GM21360 (cell line): ENCODE measurements at regions not wholly inside any gene's neighbourhood (a gene's known extent, or its start where the extent isn't known, plus 50 kb on each side); places are given as distances from the start of the nearest gene placed in this dataset.
"Not testable (repeated sequence)": the region's sequence is repeated elsewhere in the genome, so short reads cannot be mapped to it uniquely, and the experiment has no call there.

ENCODE experiments used
- ATAC-seq: cut with Tn5 transposase; IDR thresholded peaks from one replicate; pipeline ENCODE4 v1.9.1; 2021; ENCODE audit warnings: mild to moderate bottlenecking, moderate library complexity; ENCODE audit not compliant: unreplicated experiment

DNA sequence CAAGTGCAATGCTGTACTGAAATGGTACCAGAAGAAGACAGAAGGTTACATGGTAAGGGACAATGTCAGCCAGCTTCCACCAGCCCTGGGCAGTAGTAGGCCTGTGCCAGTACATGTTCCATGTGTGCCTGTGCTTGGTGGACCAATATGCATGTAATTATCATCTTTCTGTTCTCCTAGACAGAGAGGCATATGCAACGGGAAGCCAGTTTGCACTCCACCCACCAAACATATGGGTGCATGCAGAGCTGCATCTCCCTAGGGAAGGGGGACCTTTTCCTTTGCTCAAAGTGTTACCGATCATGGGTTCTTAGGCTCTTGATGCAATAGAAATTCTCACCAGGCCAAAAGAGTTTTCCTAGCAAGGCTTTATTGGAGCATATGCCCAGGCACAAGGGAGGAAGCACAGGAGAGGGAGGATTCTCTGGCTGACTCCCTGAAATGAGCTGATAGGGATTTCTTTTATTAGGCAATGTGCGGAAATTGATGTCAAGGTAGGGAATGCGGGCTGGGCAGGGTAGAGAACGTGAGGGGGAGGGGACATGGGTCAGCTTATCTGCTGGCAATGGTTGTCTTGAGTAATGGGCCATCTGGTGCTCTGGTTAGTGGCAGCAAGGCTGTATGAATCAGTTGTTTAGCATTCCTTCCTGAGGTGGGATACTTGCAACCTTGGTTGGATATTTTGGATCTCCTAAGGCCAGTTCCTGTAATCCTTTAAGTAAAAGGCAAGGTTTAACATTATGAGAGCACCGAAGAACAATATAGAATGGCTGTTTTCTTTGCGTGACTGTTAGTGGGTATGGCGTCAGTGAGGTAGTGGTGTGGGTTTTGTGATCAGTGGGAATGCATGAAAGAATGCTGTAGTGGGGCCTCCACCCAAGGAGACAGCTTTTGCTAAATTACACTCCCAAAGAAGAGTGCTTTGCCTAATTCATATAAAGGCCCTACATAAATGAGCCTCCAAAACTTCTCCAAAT, 102.5 kb downstream of the CDRT15L2 start:
- not testable (repeated sequence) for ATAC-seq

DNA sequence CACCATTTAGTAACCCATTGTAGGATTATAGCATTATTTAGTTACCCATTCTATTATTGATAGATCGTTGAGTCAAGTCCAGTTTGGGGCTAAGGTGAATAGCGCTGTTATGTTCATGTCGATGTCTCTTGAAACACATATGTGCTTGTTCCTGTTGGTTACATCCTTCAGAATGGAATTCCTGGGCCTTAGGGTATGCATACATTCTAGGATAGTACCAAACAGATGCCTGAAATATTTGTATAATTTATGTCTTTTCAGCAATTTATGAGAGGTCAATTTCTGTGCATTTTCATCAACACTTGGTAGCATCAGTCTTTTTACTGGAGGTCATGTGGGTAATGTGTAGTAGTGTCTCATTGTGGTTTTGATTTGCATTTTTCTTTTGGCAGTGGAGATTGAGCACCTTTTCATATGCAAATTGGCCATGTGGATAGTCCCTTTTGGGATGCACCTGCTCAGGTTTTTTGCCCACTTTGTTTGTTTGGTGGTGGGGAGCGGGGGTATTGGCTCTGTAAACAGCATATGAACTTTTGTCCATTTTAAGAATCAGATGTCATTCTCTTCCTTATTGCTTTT, 104.2 kb downstream of the CDRT15L2 start:
- not testable (repeated sequence) for ATAC-seq

DNA sequence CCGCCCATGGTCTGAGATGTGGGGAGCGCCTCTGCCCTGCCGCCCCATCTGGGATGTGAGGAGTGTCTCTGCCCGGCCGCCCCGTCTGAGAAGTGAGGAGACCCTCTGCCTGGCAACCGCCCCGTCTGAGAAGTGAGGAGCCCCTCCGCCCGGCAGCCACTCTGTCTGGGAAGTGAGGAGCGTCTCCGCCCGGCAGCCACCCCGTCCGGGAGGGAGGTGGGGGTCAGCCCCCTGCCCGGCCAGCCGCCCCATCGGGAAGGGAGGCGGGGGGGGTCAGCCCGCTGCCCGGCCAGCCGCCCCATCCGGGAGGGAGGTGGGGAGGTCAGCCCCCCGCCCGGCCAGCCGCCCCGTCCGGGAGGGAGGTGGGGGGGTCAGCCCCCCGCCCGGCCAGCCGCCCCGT, 105.5 kb downstream of the CDRT15L2 start:
- ATAC-seq = not testable (repeated sequence)

DNA sequence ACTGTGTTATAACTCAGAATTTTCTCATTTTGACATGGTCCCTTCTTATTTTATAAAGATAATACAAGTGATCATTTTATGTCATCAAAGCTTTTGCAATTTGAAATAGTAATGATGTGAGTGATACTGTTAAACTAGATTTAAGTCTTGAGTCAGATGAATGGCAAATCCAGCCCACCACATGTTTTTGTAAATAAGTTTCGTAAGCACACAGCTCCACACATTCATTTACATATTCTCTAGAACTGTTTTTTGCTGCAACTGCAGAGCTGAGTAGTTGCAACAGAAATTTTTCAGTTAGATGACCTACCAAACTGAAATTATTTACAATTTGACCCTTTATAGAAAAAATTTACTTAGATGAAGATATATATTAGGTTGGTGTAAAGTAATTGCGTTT, 108.1 kb downstream of the CDRT15L2 start:
- ATAC-seq = not testable (repeated sequence)

DNA sequence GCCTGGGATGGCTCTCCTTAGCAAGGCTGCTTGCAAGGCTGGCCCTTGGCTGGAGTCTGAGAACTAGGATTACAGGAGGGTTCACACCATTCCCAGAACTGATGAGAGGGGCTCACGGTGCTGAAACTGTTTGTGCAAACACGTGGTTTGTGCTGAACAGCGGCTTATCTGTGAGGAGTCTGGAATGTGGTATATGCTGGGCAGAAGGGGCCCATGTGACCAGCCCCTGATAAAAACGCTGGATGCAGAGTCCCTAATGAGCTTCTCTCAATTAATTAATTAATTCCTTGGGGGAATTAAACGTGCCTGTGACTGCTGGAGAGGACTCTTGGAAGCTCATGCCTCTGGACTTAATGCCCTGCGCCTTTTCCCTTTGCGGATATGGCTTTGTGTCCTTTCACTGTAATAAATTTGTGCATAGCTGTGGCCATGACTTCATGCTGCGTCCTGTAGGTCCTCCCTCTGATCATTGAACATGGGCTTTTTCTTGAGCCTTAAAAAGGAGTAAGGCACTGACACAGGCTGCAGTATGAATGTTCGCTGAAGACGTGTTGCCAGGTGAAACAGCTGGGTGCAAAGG, 109.7 kb downstream of the CDRT15L2 start:
- not testable (repeated sequence) for ATAC-seq

DNA sequence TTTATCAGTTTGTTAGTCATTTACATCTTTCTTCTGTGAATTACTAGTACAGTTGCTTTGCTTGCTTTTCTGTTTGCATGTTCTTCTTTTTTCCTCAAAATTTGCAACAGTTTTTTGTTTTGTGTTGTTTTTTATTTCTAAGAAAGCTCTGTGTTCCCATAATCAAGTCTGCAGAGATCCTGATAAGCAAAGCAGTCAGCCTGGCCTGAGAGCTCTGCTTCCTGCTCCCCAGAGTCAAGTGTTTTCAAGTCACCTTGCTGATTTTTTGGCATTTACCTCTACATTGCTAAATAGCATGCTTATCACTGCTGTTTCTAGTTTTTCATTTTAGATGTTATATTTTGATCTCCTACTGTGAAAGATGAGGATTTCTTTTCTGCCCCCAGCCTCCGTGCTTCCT, 113.2 kb downstream of the CDRT15L2 start:
- not testable (repeated sequence) for ATAC-seq

DNA sequence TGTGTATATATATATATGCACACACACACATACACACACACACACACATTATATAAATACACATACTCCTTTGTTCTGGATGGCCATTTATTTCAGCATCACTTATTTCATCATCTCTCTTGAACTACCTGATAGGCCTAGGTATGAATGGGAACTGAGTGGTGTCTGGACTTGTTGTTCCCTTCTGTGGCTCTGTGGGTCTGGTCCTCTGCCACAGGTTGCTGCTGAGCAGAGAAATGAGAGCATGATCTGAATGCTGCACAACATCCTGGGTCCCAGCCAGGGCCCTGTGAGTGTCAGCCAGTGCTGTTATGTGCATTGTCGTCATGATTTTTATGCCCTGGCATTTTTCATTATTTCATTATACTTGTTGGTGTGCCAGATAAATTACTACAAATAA, 116.3 kb downstream of the CDRT15L2 start:
- ATAC-seq = not testable (repeated sequence)

DNA sequence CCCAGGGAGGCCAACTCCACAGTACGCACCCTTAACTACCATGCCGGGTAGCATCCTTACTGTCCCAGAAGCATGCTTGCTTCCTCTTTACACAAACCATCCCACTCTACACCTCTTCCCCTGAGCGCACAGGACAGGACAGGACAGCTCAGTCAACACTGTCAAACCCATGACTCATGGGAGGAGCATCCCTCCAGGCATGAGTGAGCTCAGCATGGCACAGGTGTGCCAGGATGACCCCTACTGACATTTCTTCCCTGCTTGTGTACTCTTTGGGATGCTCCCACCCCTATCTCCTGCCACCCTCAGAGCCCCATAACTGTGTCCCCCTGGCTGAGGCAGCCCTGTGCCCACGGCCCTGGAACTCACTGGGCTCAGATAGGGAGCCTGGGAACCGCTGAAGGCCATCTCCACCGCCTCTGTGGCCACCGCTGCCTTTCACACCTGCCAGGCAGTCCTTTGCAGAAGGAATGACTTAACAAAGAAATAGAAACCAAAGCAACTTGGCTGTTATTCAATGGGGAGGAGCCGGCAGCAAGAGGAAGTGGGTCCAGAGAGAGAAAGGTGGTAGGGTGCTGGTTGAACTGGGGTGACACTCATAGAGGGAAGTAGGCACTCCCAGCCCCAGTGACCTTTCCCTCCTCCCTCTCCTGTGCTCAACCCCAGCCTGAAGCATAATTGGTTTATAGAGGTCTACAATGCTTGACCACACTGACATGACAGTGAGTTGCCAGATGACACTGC, 119.1 kb downstream of the CDRT15L2 start:
- peak; percentile 84 for ATAC-seq

DNA sequence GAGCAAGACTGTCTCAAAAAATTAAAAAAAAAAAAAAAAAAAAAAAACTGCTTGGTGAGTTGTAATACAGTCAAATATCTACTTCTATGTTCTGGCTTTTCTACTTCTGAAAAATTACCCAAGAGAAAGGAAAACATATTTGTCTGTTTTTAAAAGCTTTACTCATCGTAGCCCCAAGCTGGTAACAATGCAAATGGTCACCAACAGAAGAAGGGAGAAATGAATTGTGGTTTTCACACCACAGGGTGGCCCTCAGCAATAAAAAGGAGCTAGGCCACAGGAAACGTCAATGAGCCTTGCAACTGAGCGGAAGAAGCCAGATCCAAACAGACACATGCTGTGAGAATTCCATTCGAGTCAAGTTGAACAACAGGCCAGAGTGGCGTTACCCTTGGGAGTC, 121.0 kb downstream of the CDRT15L2 start:
- ATAC-seq = not testable (repeated sequence)

DNA sequence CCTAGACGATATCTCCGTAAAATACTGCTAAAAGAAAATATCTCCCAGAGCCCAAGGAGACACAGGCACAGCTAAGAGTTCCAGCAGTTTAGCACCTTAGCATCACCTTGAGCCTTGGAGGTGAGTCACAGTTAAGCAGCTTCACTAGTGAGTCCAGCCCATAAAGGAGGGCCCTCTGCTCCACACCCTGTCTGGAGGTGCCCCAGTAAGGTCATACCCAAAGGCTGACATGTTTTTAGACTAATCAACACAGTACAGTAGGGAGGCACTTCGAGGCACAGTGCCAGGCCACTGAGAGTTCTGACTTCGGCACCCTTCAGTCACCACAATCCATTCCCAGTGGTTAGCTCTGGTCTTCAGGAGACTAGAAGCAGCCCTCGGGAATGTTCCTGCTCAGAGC, 121.8 kb downstream of the CDRT15L2 start:
- ATAC-seq = not testable (repeated sequence)

DNA sequence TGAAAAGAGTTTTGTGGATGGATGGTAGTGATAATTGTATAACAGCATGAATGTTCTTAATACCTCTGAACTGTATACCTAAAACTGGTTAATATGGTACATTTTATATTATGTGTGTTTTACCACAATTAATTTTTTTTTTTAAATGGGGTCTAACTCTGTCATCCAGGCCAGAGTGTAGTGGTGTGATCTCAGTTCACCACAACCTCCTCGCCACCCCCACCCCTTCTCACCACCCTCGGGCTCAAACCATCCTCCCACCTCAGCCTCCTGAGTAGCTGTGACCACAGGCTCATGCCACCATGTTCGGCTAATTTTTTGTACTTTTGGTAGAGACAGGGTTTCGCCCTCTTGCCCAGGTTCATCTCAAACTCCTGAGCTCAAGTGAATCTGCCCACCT, 123.2 kb downstream of the CDRT15L2 start:
- no peak for ATAC-seq

DNA sequence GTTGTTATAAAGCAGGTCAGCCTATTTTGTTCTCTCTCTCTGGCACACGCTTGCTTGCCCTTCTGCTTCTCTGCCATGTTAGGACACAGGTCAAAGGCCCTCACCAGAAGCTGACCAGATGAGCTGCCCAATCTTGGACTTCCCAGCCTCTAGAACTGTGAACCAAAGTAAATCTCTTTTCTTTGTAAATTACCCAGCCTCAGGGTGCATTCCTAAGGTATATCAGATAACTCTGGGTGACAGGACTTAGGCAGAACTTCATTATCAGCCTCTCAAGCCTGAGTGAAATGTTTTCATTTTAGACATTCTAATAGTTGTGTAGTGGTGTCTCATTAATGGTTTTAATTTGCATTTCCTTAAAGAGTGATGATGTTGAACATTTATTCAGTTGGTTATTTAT, 124.3 kb downstream of the CDRT15L2 start:
- no peak for ATAC-seq

DNA sequence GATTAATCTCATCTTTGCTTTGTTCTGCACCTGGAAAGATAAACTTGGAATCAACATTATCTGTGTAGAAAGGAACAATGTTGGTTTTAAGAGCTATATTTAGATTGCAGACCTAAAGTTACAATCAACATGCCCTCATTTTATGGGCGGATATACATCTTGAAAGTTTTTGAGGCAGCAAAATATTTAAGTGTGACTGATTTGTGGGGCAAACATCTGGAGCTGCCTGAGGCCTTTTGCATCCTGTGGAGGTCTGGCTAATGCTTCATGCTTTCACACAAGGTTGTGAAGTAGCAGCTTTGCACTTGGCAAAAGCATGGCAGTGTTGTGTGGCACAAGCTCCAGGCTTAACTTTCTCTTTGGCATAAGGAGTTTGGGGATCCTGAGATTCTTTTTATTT, 125.7 kb downstream of the CDRT15L2 start:
- ATAC-seq = not testable (repeated sequence)

DNA sequence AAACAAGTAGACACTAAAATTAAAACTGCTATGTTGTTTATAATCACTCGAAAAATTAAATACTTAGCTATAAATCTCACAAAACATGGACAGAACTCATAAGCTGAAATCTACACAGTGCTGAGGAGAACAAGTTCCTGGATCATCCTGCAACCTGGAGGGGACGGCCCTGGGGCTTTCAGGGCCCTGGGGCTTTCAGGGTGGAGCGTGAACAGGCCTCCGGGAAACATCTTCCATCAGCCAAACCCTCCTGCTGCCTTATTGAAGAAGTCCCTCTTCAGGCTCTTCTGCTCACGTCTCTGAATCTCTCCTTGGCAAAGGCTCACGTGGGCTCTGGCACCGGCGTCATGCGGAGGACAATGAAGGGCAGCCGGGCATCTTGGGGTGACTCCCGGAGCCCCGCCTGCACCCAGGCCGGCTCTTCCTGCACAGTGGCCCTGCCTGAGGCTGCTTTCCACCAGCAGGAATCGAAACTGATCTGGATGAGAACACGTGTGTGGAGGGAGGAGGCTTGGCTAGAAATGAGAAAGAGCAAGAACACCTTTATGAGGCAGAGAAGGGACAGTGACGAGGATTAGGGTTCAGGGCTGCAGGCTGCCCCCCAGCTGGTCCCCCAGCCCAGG, 127.3 kb downstream of the CDRT15L2 start:
- ATAC-seq = no peak

DNA sequence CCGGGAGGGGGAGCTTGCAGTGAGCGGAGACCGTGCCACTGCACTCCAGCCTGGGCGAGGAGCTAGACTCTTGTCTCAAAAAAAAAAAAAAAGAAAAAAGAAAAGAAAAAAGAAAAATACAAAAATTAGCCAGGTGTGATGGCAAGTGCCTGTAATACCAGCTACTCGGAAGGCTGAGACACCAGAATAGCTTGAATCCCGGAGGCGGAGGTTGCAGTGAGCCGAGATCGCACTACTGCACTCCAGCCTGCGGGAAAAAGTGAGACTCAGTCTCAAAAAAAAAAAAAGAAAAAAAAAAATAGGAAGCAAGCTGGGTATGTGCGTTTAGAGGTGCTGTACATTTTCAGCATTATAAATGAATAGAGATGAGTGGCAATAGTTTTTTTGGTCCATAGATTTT, 129.3 kb downstream of the CDRT15L2 start:
- not testable (repeated sequence) for ATAC-seq

DNA sequence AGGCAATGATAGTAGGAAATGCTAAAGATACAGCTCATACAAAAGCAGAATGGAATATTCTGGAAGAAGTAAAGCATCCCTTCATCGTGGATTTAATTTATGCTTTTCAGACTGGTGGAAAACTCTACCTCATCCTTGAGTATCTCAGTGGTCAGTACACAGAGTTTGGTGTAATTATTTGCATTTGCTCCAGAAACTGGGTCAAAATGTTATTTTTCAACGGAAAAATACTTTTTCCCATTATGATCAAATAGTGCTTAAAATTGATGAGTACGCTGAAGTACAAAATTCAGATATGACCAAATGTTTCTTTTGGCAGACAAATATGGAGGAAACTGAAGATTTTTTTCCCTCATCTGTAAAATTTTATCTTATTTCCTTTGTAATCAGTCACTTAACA, 137.0 kb downstream of the CDRT15L2 start:
- not testable (repeated sequence) for ATAC-seq

DNA sequence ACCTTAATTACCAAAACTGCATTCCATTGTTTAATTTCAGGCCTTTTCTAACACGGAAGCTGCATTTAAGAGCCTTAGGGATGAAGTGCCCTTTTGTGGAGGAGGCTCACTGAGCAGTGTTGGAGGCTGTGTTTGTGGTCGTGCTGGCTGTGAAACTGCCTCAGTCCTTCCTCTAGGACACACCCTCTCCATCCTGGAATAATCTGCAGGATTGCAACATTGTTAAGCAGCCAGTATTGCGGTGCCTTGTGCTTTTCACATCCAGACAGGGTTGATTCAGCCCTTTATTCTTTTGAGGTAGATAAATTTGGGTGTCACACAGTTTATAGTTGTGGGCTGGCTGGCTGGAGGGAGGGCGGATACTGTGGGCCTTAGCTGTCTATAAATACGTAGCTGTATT, 141.6 kb downstream of the CDRT15L2 start:
- no peak for ATAC-seq

DNA sequence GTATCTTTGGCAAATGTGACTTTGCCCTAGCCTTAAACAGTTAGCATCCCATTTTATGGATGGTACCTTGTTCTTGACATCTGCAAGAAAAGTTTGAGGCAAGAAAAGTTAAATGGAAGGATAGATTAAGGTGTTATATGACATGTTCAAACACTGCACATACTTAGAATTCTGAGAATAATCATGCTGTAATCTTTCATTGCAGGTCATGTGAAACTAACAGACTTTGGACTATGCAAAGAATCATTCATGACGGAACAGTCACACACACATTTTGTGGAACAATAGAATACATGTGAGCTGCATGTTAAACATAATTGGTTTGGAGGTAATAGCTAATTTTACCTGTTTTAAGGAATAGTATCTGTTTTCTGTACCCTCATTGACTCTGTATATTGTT, 144.9 kb downstream of the CDRT15L2 start:
- ATAC-seq = not testable (repeated sequence)

DNA sequence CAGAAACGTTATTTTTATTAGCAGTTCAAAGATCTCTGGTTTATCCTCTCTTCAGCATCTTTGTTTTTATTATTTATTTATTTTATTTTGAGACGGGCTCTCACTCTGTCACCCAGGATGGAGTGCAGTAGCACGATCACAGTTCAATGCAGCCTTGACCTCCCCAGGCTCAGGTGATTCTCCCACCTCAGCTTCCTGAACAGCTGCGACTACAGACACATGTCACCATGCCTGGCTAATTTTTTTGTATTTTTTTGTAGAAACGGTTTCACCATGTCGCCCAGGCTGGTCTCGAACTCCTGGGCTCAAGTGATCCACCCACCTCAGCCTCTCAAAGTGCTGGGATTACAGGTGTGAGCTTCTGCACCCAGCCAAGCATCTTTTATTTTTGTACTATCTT, 147.7 kb downstream of the CDRT15L2 start:
- ATAC-seq = not testable (repeated sequence)

DNA sequence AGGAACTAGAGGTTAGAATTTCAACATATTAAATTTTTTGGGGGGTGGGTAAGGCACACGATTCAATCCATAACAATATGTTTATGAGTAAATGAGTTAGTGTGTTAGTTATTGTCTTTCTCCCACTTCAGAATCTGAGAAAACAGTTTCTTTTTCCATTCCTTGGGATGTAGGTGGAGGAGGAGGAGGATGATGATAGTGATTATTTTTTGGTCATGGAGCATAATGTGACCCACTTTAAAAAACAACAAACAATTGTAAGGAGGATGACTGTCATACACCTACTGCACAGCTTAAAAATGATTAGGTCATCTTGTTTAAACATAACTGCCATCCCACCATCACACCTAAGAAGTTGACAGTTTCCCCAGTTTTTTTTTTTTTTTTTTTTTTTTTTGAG, 148.7 kb downstream of the CDRT15L2 start:
- ATAC-seq = no peak

DNA sequence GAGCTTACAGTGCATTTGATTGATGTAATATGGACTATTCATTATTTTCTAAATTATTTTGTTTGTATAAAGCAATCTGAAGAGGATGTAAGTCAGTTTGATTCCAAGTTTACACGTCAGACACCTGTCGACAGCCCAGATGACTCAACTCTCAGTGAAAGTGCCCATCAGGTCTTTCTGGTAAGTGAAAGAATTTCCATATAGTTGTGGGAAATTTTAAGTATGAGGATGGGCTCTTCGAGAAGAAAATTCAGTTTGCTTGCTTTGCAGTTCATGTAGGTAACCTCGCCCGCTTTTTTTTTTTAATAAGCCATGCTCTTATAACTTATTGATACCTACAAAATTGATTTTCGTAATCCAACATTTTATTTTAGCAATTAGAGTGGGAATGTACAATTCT, 151.6 kb downstream of the CDRT15L2 start:
- ATAC-seq = not testable (repeated sequence)
